GM10266 (cell line): ENCODE measurements at regions not wholly inside any gene's neighbourhood (a gene's known extent, or its start where the extent isn't known, plus 50 kb on each side); places are given as distances from the start of the nearest gene placed in this dataset.

Experiments
- DNase-seq: peaks from one replicate; pipeline ENCODE4 v3.0.0; 2012; ENCODE audit errors: extremely low spot score
- TF ChIP-seq, protein P1 (sequence below): IDR thresholded peaks from 2 replicates; pipeline ENCODE4 v1.5.1; 2012; ENCODE audit warnings: mild to moderate bottlenecking, low read depth; ENCODE audit not compliant: control insufficient read depth, insufficient read depth; ENCODE audit errors: missing control alignments

DNA sequence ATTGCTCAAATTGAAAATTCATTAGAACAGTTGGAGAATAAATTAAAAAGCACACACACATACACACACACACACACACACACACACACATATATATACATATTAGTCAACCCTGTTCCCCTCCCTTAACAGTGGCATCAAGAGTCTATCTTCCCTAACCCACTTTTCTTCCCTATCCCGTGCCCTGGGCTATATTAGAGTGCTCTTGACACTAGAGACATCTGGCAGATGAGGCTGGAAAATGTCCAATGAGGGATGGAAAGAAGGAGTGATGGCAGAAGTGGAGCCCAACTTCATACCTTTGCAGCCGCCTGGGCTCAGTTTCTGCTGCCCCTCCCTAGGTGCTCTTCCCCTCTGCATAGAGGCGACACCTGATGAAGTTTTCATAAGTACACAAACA, 172.4 kb upstream of the NUDT4 start:
- no peak for DNase-seq
- TF ChIP-seq, protein P1, sequence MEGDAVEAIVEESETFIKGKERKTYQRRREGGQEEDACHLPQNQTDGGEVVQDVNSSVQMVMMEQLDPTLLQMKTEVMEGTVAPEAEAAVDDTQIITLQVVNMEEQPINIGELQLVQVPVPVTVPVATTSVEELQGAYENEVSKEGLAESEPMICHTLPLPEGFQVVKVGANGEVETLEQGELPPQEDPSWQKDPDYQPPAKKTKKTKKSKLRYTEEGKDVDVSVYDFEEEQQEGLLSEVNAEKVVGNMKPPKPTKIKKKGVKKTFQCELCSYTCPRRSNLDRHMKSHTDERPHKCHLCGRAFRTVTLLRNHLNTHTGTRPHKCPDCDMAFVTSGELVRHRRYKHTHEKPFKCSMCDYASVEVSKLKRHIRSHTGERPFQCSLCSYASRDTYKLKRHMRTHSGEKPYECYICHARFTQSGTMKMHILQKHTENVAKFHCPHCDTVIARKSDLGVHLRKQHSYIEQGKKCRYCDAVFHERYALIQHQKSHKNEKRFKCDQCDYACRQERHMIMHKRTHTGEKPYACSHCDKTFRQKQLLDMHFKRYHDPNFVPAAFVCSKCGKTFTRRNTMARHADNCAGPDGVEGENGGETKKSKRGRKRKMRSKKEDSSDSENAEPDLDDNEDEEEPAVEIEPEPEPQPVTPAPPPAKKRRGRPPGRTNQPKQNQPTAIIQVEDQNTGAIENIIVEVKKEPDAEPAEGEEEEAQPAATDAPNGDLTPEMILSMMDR, result no peak

DNA sequence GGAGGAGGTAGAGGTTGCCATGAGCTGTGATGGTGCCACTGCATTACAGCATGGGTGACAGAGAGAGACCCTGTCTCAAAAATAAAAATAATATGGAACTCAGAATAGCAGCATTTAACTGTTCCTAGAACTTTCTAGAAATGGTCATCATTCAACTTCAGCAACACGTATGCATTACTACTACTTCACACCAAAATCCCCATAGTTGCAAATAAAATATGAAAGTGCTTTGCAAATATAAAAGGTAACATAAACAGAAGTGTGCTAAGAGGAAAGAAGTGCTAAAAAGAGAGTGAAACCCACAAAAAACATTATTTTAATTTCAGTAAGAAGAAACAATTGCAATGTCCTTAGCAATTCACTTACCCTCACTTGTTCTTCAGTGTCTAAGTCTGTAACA, 169.7 kb upstream of the NUDT4 start:
- DNase-seq, result no peak
- TF ChIP-seq, protein P1, result no peak

DNA sequence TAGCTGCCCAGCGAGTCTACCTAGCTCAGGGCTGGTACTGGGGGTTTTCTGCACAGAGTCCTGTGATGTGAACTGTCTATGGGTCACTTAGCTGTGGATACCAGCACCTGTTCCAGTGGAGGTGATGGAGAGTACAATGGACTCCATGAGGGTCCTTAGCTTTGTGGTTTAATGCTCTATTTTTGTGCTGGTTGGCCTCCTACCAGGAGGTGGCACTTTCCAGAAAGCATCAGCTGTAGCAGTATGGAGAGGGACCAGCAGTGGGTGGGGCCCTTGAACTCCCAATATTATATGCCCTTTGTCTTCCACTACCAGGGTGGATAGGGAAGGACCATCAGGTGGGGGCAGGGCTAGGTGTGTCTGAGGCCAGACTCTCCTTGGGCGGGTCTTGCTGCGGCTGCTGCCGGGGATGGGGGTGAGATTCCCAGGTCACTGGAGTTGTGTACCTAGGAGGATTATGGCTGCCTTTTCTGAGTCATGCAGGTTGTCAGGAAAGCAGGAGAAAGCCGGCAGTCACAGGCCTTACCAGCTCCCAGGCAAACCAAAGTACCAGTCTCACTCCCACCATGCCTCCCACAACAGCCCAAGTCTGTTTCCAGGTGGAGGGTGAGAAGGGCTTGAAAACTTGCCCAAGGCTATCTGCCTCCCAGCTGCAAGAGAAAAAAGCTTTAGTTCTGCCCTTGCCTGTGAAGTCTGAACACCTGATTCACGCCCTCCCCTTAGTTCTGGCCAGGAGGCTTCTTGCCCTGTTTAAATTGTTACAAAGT, 163.0 kb upstream of the NUDT4 start:
- no peak for DNase-seq
- TF ChIP-seq, protein P1, result no peak

DNA sequence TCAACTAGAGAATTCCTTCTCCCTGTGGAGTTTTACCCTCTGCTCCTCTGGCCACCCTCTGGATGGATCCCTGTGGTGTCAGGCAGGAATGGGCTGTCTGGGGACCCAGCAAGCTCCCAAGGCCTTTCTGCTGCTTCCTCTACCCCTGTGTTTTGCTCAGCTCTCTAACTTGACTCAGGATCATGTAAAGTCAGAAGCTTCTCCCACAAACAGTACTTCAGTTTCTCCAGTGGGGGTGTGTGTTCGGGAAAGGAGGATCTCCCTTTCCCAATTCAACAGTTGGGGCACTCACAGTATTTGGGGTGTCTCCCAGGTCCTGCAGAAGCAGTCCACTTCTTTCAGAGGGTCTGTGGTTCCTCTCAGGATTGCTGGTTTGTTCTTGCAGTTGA, 162.4 kb upstream of the NUDT4 start:
- DNase-seq, result no peak
- TF ChIP-seq, protein P1, result no peak

DNA sequence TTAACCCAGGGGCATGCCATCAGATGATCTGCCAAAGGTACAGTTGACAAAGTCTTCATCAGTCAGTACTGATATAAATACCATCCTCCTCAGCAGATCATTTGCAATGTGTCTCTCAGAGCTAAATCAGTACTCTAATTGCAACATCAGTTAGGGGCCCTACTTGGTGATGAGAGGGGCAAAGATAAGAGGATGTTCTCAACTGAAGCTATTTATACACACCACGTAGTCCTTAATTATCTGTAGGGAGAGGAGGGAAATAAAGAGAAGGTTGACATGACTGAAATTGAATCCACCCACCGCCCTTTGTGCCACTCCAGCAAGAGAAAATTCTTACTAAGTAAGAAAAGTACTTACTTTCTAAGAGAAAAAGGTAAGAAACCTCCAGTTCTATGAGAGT, 157.8 kb upstream of the NUDT4 start:
- DNase-seq, result no peak
- TF ChIP-seq, protein P1, result no peak

DNA sequence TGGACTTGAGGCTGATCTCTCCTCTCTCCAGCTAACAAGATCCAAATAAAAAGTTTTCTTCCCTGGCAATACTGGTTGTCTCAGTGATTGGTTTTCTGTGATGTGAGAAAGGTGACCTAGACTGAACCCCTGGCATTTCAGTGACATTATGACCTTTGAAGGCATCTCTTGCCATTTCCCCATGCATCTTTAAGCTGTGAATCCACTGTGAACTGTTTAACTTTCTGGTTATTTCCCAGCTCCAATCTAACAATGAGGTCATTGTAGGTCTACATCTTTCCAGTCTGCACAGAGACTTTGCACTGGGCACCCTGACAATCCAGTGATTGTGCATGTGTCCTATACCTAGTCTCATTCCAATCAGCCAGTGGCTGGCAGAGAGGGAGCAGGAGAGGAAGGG, 155.9 kb upstream of the NUDT4 start:
- no peak for DNase-seq
- TF ChIP-seq, protein P1, result no peak
